A673 (cell line): ENCODE measurements at regions not wholly inside any gene's neighbourhood (a gene's known extent, or its start where the extent isn't known, plus 50 kb on each side); places are given as distances from the start of the nearest gene placed in this dataset.

ENCODE experiments used
- EZH2 ChIP-seq: fragments of 200-600 bp; sonication (generic); IDR thresholded peaks from 2 replicates; pipeline ENCODE4 v1.6.1; 2017; ENCODE audit warnings: borderline replicate concordance, low read depth, mild to moderate bottlenecking, mixed read lengths, antibody characterized with exemption, low read length; ENCODE audit not compliant: poor library complexity, severe bottlenecking
- TF ChIP-seq, protein P1 (sequence below): fragments of 300-800, 200-600 bp; sonication (generic); conservative IDR thresholded peaks from 2 replicates; pipeline ENCODE4 v1.5.1; 2017; ENCODE audit warnings: low read depth, mild to moderate bottlenecking, antibody characterized with exemption, low read length, moderate library complexity, mixed read lengths

DNA sequence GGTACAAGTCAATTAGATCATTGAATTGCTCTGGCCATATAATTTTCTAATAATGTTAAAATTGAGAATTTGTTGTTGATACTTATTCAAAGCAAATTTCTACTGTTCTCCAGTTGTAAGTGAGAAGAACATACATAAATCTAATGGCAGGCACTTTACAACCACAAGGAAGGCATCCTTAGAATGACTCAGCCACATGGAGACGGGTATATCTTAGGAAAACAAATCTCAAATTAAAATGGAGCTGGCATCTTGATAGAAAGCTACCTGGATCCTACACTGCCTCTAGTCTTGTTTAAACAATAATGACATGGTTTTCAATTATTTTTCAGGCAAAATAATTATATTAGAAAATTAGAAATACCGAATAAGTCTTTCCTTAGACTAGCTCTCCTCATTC lies 1183.7 kb upstream of the SORCS1 start:
- TF ChIP-seq, protein P1, sequence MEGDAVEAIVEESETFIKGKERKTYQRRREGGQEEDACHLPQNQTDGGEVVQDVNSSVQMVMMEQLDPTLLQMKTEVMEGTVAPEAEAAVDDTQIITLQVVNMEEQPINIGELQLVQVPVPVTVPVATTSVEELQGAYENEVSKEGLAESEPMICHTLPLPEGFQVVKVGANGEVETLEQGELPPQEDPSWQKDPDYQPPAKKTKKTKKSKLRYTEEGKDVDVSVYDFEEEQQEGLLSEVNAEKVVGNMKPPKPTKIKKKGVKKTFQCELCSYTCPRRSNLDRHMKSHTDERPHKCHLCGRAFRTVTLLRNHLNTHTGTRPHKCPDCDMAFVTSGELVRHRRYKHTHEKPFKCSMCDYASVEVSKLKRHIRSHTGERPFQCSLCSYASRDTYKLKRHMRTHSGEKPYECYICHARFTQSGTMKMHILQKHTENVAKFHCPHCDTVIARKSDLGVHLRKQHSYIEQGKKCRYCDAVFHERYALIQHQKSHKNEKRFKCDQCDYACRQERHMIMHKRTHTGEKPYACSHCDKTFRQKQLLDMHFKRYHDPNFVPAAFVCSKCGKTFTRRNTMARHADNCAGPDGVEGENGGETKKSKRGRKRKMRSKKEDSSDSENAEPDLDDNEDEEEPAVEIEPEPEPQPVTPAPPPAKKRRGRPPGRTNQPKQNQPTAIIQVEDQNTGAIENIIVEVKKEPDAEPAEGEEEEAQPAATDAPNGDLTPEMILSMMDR, result no peak
- no peak for TF ChIP-seq EZH2
